Peyer's patch (tissue), 4 donors: ENCODE measurements at regions not wholly inside any gene's neighbourhood (a gene's known extent, or its start where the extent isn't known, plus 50 kb on each side); places are given as distances from the start of the nearest gene placed in this dataset.

Experiments used
- CTCF ChIP-seq, 6 experiments: fragments of 450-650 bp in 4 of 6; fragments of 200-600 bp in 2 of 6; sonication (generic) in 1 of 6; IDR thresholded peaks; one replicate each; pipeline ENCODE4 v1.5.1; 2017 to 2019; ENCODE audit warnings: antibody characterized with exemption in 6 of 6, mild to moderate bottlenecking in 3 of 6, moderate library complexity in 1 of 6
- POLR2A ChIP-seq, 2 donors: fragments of 450-650 bp; IDR thresholded peaks; one replicate each; pipeline ENCODE4 v1.5.1; 2017; ENCODE audit warnings: antibody characterized with exemption in 2 of 2, mild to moderate bottlenecking in 2 of 2, moderate library complexity in 2 of 2

GRCh38 chr2:217293607-217294006, 433.7 kb upstream of the TNP1 start:
- TF ChIP-seq POLR2A (IDR thresholded peaks at IDR 0.05) = no peak
- TF ChIP-seq CTCF (IDR thresholded peaks at IDR 0.05) = no peak
